Sigmoid colon (tissue), 6 donors: ENCODE measurements at regions not wholly inside any gene's neighbourhood (a gene's known extent, or its start where the extent isn't known, plus 50 kb on each side); places are given as distances from the start of the nearest gene placed in this dataset.

Experiments
- DNase-seq: peaks from one replicate; pipeline ENCODE4 v3.0.0-alpha.2; 2019
- H3K27ac ChIP-seq, 4 donors: fragments of 200-600 bp; sonication (generic); one replicate each; pipeline ENCODE4 v1.5.1; 2016 to 2019; ENCODE audit warnings: mild to moderate bottlenecking in 1 of 4
- H3K27me3 ChIP-seq, 3 donors: fragments of 200-600 bp; sonication (generic); one replicate each; pipeline ENCODE4 v1.5.1; 2019; ENCODE audit warnings: mild to moderate bottlenecking in 1 of 3
- H3K36me3 ChIP-seq, 4 donors: fragments of 200-600 bp; sonication (generic); one replicate each; pipeline ENCODE4 v1.5.1; 2016 to 2019
- H3K4me1 ChIP-seq, 4 donors: fragments of 200-600 bp; sonication (generic); one replicate each; pipeline ENCODE4 v1.5.1; 2017 to 2019
- H3K4me3 ChIP-seq, 4 donors: fragments of 200-600 bp; sonication (generic); one replicate each; pipeline ENCODE4 v1.5.1; 2017 to 2019; ENCODE audit warnings: mild to moderate bottlenecking in 2 of 4, moderate library complexity in 1 of 4
- H3K9me3 ChIP-seq, 4 donors: fragments of 200-600 bp in 3 of 4; sonication (generic) in 3 of 4; one replicate each; pipeline versions ENCODE4 v1.5.1 to v1.6.1; 2013 to 2019
- CTCF ChIP-seq, 4 experiments: fragments of 450-650 bp in 3 of 4; fragments of 200-600 bp in 1 of 4; IDR thresholded peaks; one replicate each; pipeline ENCODE4 v1.5.1; 2016 to 2019; ENCODE audit warnings: antibody characterized with exemption in 4 of 4, mild to moderate bottlenecking in 3 of 4, moderate library complexity in 2 of 4
- EP300 ChIP-seq, 4 donors: sonication (generic); formaldehyde crosslinking; IDR thresholded peaks; one replicate each; pipeline ENCODE4 v1.6.1; 2017; ENCODE audit warnings: antibody characterized with exemption in 4 of 4
- POLR2A ChIP-seq, 2 donors: fragments of 450-650 bp; IDR thresholded peaks; one replicate each; pipeline ENCODE4 v1.6.1; 2016; ENCODE audit warnings: antibody characterized with exemption in 2 of 2, mild to moderate bottlenecking in 2 of 2, moderate library complexity in 2 of 2
- POLR2AphosphoS5 ChIP-seq, 4 donors: sonication (generic); formaldehyde crosslinking; IDR thresholded peaks; one replicate each; pipeline ENCODE4 v1.6.1; 2017; ENCODE audit warnings: antibody characterized with exemption in 4 of 4
- WGBS, 2 donors: extraction: QIAGEN DNeasy Blood & Tissue Kit; methylation state at CpG; one replicate each; pipeline ENCODE4 v1.1.7; 2013; 5-methylcytosine and 5-hydroxymethylcytosine counted together
- intact Hi-C: fragments of 100-400 bp; cut with DNase I; formaldehyde crosslinking; loops from one replicate; pipeline ENCODE4 v1.15.1; 2023
- donor health status: healthy with polysubstance abuse.
- donor health status: healthy.

- H3K36me3 ChIP-seq = no peaks in the 10 kb centered on the region
- no peak overlapping the region for H3K4me3 ChIP-seq
- TF ChIP-seq POLR2AphosphoS5 (IDR thresholded peaks at IDR 0.05) (no peak), CTCF (IDR thresholded peaks at IDR 0.05) (no peak), EP300 (IDR thresholded peaks at IDR 0.05) (no peak), POLR2A (IDR thresholded peaks at IDR 0.05) (no peak)
- H3K4me1 ChIP-seq = no peaks in the 10 kb centered on the region
- intact Hi-C loops = no loop called here
- H3K27me3 ChIP-seq = no peaks in the 10 kb centered on the region
- 72 to 75% methylated on average over 4 of the region's 4 CpGs for WGBS, 2 donors
- DNase-seq = no peak
- H3K27ac ChIP-seq = no peak overlapping the region
- H3K9me3 ChIP-seq = peaks cover 0 to 11% (median 0%) of the 10 kb centered on the region in 4 donors
These were observed 198.5 kb downstream of the ADGRG6 start for GRCh38 chr6:142500250-142500786.

DNA sequence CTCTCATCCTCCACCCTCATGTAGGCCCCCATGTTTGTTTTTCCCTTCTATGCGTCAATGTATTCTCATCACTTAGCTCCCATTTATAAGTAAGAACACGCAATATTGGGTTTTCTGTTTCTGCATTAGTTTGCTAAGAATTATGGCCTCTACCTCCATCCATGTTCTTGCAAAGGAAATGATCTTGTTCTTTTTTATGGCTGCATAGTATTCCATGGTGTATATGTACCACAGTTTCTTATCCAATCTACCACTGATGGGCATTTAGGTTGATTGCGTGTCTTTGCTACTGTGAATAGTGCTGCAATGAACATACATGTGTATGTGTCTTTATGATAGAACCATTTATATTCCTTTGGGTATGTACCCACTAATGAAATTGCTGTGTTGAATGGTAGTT lies 200.0 kb downstream of the ADGRG6 start:
- no peak overlapping the region for H3K27ac ChIP-seq
- H3K4me1 ChIP-seq = no peaks in the 10 kb centered on the region
- no peak for DNase-seq
- 78 to 95% methylated on average over 3 of the region's 3 CpGs for WGBS, 2 donors
- H3K27me3 ChIP-seq = no peaks in the 10 kb centered on the region
- H3K4me3 ChIP-seq = no peak overlapping the region
- H3K9me3 ChIP-seq = peaks cover 0 to 11% (median 0%) of the 10 kb centered on the region in 4 donors
- no peak for TF ChIP-seq EP300 (IDR thresholded peaks at IDR 0.05)
- TF ChIP-seq CTCF (IDR thresholded peaks at IDR 0.05) = no peak
- TF ChIP-seq POLR2A (IDR thresholded peaks at IDR 0.05) = no peak
- TF ChIP-seq POLR2AphosphoS5 (IDR thresholded peaks at IDR 0.05) = no peak
- intact Hi-C loops = no loop called here
- H3K36me3 ChIP-seq = no peaks in the 10 kb centered on the region

- Histone ChIP-seq H3K4me3 (no peak overlapping the region), H3K36me3 (no peaks in the 10 kb centered on the region), H3K27me3 (no peaks in the 10 kb centered on the region), H3K27ac (no peak overlapping the region), H3K9me3 (peaks cover 0 to 7% (median 0%) of the 10 kb centered on the region in 4 donors), H3K4me1 (no peaks in the 10 kb centered on the region)
- intact Hi-C loops = no loop called here
- TF ChIP-seq POLR2A (IDR thresholded peaks at IDR 0.05) (no peak), EP300 (IDR thresholded peaks at IDR 0.05) (no peak), CTCF (IDR thresholded peaks at IDR 0.05) (no peak), POLR2AphosphoS5 (IDR thresholded peaks at IDR 0.05) (no peak)
- DNase-seq = no peak
- 88 to 89% methylated on average over 4 of the region's 4 CpGs for WGBS, 2 donors
These were observed 205.3 kb downstream of the ADGRG6 start for GRCh38 chr6:142507065-142507464.

DNA sequence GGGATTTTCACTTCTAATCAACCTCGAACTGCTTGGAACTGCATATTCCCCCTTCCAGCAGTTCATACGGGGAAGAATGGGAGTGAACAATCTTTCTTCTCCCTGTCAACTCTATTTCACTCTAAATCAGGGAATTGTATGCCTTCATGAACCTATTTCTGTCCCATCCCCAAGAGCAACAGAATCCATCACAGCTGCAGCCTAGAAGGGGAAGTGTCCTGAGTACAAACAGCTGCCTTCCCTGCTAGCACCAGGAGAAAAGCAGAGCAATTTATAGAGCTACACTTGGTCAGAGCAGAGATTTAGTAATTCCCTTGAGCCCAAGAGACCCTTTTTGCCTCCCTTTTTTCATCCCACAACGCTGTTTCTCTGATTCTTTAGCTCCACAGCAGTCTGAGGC lies 208.4 kb downstream of the ADGRG6 start:
- no peak for TF ChIP-seq POLR2AphosphoS5 (IDR thresholded peaks at IDR 0.05)
- TF ChIP-seq POLR2A (IDR thresholded peaks at IDR 0.05) = no peak
- TF ChIP-seq EP300 (IDR thresholded peaks at IDR 0.05) = no peak
- TF ChIP-seq CTCF (IDR thresholded peaks at IDR 0.05) = no peak
- no peak overlapping the region for H3K4me3 ChIP-seq
- no peak overlapping the region for H3K27ac ChIP-seq
- H3K36me3 ChIP-seq = no peaks in the 10 kb centered on the region
- no peaks in the 10 kb centered on the region for H3K4me1 ChIP-seq
- no peaks in the 10 kb centered on the region for H3K27me3 ChIP-seq
- WGBS, 2 donors = 66 to 67% methylated on average over 3 of the region's 3 CpGs
- intact Hi-C loops = no loop called here
- DNase-seq = no peak
- H3K9me3 ChIP-seq = no peaks in the 10 kb centered on the region

- Histone ChIP-seq H3K4me1 (peaks cover 0 to 4% (median 0%) of the 10 kb centered on the region in 4 donors), H3K27me3 (no peaks in the 10 kb centered on the region), H3K4me3 (no peak overlapping the region), H3K27ac (no peak overlapping the region), H3K9me3 (peaks cover 0 to 3% (median 0%) of the 10 kb centered on the region in 4 donors), H3K36me3 (no peaks in the 10 kb centered on the region)
- no peak for DNase-seq
- TF ChIP-seq POLR2AphosphoS5 (IDR thresholded peaks at IDR 0.05) (no peak), EP300 (IDR thresholded peaks at IDR 0.05) (no peak), POLR2A (IDR thresholded peaks at IDR 0.05) (no peak), CTCF (IDR thresholded peaks at IDR 0.05) (no peak)
- intact Hi-C loops = no loop called here
- WGBS, 2 donors = 68 to 80% methylated on average over 3 of the region's 3 CpGs
These were observed 216.3 kb downstream of the ADGRG6 start for GRCh38 chr6:142518126-142518525.
